HG02981 (cell line): ENCODE measurements at regions not wholly inside any gene's neighbourhood (a gene's known extent, or its start where the extent isn't known, plus 50 kb on each side); places are given as distances from the start of the nearest gene placed in this dataset.

Source experiments
- ATAC-seq: cut with Tn5 transposase; IDR thresholded peaks from one replicate; pipeline ENCODE4 v1.9.1; 2021; ENCODE audit warnings: mild to moderate bottlenecking, moderate library complexity; ENCODE audit not compliant: unreplicated experiment

DNA sequence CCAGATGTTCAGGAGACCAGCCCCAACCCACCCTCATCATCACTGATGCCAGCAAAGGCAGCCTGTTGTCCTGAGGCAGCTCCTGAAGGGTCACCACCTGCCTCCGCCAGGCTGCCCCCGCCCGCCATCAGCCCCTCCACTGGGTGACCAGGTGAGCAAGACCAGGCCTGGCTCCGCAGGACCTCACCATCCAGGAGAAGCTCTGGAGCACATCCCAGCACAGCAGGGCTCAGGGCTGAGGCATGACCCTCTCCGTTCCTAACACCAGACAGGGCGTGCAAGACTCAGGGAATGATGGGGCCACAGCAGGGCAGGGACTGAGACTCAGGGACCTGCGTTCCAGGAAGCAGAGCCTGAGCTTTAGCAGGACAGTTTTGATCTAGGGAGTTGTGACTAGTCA lies 218.8 kb upstream of the RAB6C start:
- ATAC-seq: no peak

DNA sequence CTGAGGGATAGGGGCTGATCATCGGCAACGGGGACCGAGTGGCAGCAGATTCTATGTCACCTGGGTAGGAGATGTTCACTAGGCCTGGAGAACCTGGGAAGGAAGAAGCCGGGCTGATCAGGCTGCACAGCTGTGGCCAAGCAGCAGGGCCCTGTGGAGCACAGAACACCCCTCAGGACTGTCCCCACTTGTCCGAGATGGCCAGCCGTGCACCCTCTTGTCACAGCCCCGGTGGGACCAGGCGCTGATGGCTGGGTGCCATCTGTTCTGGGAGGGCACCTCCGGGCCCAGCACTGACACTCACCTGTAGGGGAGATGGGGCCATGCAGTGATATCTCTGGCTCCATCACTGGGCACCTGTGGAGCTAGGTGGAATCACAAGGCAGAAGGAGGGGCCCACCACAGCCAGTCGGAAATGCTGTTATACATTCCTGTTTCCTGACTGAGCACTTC lies 217.9 kb upstream of the RAB6C start:
- no peak for ATAC-seq

DNA sequence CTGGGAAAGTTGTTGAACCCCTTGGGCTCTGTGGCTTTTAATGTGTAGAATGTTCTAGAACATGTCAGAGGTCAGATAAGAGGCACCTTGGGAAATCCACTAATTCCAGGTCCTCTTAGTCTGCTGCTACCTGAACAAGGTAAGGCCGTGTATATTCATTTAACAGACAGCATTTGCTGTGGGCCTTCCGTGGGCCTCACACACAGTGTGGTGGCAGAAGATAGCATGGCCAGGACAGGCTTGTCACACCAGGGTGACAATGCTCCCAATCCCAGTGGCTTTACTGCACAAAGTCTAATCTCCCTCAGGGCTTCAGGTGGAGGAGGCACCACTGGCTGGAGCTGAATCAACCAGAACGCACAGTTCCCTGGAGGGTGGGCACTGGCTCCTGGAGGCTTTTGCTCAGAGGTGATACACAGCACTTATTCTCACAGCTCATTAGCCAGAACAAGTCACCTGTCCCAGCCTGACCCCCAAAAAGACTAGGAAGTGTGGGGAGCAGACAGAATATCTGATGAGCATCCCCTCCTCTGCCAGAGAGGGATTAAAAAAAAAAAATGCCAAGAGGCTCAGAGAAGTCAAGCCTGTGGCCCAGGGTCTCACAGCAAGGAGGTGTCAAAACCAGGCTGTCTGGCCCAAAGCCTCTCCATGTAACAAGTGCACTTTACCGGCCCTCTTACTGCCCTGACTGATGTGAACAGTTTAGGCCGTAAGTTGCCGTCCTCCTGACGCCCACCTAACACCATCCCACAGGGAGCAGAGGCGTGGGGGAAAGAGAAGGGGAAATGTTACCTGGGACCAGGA lies 216.9 kb upstream of the RAB6C start:
- no peak for ATAC-seq

- ATAC-seq: no peak
Measured at GRCh38 chr2:129763190-129763846, 216.1 kb upstream of the RAB6C start.

DNA sequence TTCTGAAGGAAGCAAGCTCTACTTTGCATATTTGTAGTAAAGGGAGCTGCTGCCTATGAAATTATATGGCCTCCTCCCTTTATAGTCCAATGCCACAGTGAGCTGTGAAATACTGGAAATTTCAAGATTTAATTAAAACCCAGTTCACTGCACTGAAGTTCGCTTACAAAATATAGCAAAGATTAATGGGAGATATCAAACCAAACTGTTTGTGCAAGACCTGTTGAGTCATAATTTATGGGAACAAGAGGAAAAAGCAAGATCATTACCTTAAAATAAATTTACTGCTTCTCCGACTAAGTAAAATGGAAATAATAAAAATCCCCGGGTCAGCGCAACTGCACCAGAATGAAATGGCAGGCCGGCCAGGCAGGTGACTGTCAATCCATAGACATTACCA lies 215.5 kb upstream of the RAB6C start:
- ATAC-seq: no peak

DNA sequence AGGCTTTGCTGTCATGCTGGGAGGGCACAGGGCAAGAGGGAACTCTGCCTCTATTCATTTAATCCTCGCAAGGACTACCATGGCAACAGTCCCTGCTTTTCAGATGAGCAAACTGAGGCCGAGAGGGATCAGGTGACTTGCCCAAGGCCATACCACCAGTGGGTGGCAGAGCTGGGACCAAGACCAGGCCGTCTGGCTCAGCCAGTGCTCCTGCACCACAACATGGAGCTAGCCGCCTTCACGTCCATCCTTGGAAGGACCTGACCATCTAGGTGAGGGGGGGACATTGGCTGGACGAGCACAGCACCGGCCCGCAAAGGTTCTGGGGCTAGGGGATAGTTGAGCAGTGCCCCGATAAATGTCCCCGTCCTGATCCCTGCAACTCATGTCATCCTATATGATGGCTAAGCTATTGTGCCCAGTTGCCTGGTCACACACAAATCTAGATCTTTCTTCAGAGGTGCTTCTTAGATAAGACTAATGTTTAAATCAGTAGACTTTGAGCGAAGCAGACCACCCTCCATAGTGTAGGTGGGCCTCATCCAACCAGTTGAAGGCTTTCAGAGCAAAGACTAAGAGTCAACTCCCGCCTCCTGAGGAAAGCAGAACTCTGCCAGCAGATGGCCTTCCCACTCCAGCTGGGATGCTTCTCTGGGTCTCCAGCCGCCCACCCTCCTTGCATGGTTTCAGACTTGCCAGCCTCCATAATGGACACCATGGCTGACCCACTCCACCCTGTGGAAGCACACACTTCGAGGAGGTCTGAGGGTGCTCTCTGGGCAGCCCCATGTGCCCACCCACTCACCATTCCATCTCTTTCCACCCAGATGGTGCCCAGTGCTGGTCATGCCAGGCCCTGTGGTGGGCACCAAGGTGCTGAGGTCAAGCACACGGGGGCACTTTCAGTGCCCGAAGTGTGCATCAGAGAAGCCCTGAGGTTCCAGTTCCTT lies 214.8 kb upstream of the RAB6C start:
- no peak for ATAC-seq

GRCh38 chr2:129765326-129765677 lies 214.2 kb upstream of the RAB6C start:
- no peak for ATAC-seq

DNA sequence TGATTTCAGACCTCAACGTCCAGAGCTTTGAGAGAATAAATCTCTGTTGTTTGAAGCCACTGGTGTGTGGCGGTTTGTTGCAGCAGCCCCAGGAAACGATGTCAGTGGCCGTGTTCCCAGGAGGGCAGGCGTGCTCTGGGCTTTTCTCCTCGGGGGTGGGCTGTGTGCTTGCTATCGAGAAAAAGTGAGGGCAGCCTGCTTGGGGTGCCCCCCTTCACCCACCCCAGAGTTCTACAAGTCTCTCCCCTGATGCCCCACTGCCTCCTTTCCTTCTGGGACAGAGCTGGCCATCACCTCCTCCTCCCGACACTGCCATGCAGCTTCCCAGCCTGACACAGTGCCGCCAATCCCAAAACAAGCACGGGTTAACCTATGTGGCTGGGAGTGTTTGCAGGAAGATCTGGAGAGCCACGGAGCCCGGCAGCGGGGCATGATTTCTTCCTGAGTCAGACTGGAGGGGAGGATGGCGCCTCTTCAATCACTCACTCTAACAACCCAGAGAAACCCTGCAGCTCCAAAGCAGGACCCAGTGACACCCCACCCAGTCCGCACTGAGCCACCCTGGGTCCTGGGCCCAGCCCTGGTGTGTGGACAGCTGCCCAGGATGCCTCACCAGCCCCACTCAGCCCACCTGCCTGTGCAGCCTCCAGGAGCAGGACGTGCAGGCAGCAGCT lies 213.7 kb upstream of the RAB6C start:
- no peak for ATAC-seq

DNA sequence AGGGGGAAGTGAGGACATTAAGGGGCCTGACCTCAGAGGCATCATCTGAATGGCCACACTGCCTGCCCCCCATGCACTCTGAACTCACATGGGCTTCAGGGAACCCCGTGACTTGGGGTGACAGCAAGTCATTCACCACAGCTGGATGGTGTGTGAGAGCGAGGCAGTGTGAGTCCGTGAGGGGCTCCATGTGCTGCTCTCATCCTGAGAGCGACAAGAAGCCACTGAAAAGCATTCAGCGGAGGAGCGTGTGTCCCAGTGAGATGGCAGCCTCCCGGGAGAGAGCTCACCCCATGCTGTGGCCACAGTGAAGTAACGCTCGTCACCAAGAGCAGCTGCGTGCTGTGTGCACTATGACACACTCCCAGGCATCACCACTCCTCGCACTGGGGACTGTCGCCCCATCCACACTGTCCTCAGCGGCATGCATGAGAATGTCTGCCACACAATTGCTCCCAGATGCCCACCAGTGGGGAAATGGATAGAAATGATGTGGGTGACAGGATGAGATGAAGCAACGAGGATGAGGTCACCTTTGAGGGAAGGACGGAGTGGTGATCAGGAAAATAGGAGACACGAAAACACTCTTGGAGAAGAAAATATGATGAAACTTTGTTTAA lies 213.0 kb upstream of the RAB6C start:
- no peak for ATAC-seq

DNA sequence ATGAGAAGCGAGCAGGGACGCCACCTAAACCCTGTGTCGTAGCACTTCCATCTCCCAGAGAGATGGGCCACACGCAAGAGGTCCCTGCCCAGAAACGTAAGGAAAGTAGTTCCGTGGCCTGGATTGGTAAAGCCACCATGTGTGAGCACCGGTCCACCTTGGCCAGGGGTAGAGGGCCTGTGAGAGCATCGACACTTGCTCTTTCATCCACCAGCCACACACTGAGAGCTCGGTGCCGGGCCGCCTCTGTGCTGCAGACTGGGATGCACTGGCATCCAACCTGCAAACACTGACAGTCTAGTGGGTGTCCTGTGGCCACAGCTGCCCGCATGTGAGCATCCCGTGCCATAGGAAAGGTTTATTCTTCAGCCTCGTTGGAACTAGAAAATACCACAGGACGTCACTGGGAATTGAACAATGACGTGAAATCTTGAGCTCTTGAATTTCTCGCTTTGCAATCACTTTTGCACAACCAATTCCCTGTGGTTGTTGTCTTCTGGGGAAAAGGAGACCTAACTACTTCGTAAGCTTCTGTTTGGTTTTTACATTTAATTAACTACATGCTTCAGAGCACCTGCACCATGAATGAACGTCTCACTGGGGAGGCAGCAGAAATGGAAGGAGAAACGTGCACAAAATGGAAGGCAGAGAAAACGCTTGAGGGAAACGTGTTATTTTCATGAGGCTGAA lies 212.0 kb upstream of the RAB6C start:
- ATAC-seq: no peak

DNA sequence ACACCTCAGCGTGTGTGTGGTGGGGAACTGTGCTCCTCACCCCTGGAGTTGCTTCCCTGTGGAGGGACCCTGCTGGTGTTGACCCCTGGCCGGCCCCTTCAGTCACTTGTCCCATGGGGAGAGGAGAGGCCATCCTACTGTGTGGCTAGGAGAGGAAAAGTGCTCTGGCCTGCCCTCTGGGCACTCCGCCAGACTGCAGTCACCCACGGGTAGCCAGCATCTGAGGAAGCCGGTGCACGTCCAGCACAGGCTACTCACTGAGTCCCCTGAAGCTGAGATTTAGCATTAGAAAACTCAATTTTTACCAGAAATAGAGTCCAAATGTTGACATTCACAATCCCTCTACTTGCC lies 211.5 kb upstream of the RAB6C start:
- ATAC-seq: no peak

DNA sequence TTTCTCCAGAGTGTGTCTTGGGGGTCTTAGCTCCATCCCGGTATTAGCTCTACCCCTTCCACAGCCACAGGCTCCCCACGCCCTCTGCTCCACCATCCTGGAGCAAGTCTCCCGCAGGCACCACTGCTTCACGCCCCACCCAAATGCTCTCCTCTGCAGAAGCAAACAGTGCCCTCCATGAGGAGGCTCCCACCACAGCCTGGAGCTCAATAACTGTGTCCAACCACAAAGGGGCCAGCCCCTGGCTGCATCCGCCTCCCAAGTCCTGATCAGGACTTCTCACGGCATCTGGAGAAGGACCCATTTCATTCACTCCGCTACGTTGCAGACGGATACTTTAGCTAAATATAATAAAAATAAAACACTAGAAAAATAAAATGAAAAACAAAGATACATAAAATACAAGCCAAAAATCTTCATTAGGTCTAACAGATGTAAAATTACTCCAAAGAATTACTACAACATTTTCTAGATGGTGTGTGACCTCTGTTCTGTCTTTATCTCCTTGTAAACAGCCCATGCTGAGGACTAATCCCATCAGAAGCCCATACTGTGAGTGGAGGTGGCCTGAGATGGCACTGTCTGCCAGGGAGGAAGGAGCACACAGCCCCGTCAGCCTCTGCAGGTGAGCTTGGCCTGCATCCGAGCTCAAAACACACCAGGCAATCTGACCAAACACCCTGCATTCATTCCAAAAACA lies 210.8 kb upstream of the RAB6C start:
- no peak for ATAC-seq

- ATAC-seq: no peak
Measured at GRCh38 chr2:129769185-129769991, 210.1 kb upstream of the RAB6C start.

DNA sequence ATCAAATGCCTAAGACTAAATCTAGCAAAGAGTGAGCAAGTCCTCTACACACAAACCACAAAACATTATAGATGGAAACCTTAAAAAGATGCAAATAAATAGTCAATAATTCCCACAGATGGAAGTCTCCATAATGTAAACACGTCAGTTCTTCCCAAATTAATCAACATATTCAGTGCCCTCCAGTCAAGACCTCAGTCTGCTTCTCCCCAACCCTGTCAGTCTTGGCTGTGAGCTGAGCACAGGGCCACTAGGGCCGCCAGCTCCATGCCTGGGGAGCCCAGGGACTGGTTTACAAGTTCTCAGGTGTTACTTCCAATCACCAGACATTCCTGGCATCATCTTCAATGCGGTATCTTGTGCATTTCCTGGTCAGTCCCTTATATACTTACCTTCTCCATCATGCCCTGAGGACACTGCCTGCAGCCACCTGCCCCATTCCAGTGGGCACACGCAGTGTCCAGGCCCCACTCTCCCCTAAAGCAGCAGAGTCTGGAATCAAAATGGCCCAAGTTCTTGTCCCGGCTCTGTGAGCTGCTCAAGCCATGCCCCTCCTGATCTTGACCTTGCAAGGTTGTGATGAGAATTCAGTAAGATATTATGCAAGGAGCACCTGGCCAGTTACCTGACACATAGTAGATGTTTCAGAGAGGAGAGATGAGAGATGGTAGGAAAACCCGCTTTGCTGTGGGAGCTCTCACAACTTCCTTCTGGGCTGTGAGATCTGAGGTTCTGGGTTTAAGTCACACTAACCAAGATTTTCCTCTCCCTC lies 207.9 kb upstream of the RAB6C start:
- no peak for ATAC-seq

- no peak for ATAC-seq
Measured at GRCh38 chr2:129772190-129772579, 207.3 kb upstream of the RAB6C start.

DNA sequence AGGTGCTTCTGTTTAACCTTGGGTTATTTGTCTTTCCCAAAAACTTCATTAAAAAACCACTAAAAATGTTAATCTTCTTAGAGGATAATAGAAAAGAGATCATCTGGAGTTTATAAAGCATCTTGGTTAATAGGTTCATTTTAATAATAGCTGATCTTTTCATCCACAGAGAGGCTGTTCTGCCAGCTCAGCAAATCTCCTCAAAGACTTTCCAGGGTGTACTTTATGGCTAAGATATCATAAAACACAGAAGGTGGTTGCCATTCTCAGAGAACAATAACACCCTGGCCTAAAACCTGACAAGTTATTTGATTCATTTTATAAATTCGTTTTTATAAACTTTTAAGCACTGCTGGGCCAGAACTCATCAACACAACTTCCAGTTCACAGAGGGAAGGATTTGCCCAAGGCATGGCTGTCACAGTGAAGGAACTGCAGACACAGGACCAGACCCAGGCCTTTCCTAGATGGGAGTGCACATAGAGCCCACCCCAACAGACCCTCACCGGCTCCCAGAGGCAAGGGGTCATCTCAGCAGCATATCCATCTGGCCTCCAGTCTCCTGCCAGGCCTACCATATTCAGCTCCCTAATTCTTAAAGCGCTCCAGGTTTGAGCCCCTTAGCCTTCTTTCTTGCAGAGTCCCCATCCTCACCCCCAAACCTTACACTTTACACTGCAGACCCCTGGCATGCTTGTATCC lies 203.4 kb upstream of the RAB6C start:
- no peak for ATAC-seq

DNA sequence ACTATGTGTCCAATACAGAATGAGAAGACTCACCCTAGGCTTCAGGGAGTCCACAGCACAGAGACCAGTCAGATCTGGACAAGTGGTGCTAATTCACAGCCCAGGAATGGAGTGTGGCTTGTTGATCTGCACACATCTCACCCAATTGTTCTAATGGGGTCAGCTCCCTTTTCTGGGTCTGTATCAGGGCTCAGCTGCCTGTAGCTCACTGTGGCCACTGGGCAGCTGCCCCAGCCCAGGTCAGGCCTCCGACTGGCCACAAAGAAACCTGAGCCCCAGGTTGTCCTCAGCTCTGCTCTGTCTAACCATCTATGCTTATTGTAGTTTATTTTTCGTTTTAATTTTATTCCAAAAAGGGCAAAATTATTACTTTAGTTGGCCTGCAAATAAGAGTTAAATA lies 202.3 kb upstream of the RAB6C start:
- ATAC-seq: no peak
